ENCODE measurements at regions not wholly inside any gene's neighbourhood (a gene's known extent, or its start where the extent isn't known, plus 50 kb on each side); places are given as distances from the start of the nearest gene placed in this dataset.

DNA sequence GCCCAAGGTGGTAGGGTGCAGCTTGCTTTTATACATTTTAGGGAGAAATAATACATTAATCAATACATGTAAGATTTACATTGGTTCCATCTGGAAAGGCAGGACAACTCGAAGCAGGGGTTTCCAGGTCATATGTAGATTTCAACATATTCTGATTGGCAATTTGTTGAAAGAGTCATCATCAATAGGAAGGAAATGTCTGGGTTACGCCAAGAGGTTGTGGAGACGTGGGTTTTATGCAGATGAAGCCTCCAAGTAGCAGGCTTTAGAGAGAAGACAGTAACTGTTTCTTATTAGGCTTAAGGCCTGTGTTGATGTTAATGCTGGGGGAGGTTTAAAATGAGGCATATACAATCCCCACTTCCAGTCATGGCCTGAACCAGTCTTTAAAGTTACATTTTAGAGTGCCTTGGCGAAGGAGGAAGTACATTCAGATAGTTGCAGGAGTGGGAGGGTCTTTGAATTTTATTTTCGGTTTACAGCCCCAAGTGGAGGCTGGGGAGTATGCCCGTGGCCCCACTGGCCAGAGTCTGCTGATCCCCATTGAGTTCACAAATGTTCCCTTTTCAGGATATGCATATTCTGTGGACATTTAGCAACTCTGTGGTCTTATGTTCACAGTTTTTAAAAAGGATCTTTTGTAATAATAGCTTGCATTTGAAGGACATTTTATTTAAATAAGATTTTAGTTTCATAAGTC is 166.0 kb upstream of the GDF10 start:
- Histone ChIP-seq H3K79me2 (ENCODE audit: control insufficient read depth, insufficient read depth, low read length, poor library complexity) (no peaks in the 10 kb centered on the region), H2AFZ (ENCODE audit: insufficient read depth, low read length, poor library complexity) (no peak overlapping the region), H2BK120ac (ENCODE audit: insufficient read depth, low read length, poor library complexity) (no peak overlapping the region), H3K36me3 (ENCODE audit: control insufficient read depth in 1 of 2, insufficient read depth in 2 of 2, low read length in 2 of 2) (no peaks in the 10 kb centered on the region), H2BK5ac (ENCODE audit: low read depth, low read length, poor library complexity) (no peak overlapping the region), H2BK12ac (ENCODE audit: low read length) (no peak overlapping the region), H4K8ac (ENCODE audit: low read depth, low read length) (no peak overlapping the region), H4K12ac (ENCODE audit: low read depth, low read length) (no peak overlapping the region), H2AK5ac (ENCODE audit: low read length) (no peak overlapping the region), H3K27ac (ENCODE audit: low read depth, low read length) (no peak overlapping the region), H3K79me1 (ENCODE audit: low read length) (no peaks in the 10 kb centered on the region), H3K9me3 (ENCODE audit: insufficient read depth, low read depth, low read length) (no peaks in the 10 kb centered on the region), H3K4me3 (ENCODE audit: low read depth, low read length) (no peak overlapping the region), H3K18ac (ENCODE audit: low read length) (no peak overlapping the region), H3K4ac (ENCODE audit: low read depth, low read length) (no peak overlapping the region), H4K91ac (ENCODE audit: low read depth, low read length) (no peak overlapping the region), H3K9ac (ENCODE audit: low read length) (no peak overlapping the region), H3K4me2 (ENCODE audit: low read length) (no peak overlapping the region), H3K27me3 (ENCODE audit: insufficient read depth, low read length) (no peaks in the 10 kb centered on the region), H3K4me1 (ENCODE audit: control insufficient read depth in 1 of 2, insufficient read depth in 2 of 2, low read length in 2 of 2) (no peaks in the 10 kb centered on the region), H3K23ac (ENCODE audit: low read length) (no peak overlapping the region), H3K14ac (ENCODE audit: low read length) (no peak overlapping the region)
- no CpG with 5 or more reads among the region's 6 CpGs for WGBS (ENCODE audit: extremely low coverage, insufficient coverage, insufficient read length)
- no peak for DNase-seq

DNA sequence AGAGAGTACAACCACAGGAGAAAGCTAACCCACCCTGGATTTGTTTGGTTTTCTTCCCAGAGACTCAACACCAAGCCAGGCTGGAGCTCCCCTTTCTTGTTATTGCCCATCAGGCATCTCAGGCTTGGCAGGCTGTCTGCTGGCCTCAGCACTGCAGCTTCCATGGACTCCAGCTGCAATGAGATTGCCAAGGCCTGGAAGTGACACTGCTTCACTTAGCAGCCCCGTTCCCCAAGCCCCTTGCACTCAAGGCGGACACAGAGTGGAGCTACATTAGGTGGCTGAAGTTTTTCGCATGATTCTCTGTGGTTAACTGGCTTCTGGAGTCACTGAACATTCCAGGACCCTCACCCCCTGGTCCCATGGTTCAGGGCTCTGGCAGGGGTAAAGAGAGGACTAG is 163.1 kb upstream of the GDF10 start:
- no peak overlapping the region for H4K91ac ChIP-seq (ENCODE audit: low read depth, low read length)
- no peak for DNase-seq
- H3K9me3 ChIP-seq (ENCODE audit: insufficient read depth, low read depth, low read length), result no peaks in the 10 kb centered on the region
- H3K4ac ChIP-seq (ENCODE audit: low read depth, low read length), result no peak overlapping the region
- H4K12ac ChIP-seq (ENCODE audit: low read depth, low read length), result no peak overlapping the region
- no peak overlapping the region for H2AK5ac ChIP-seq (ENCODE audit: low read length)
- H3K4me2 ChIP-seq (ENCODE audit: low read length), result no peak overlapping the region
- no peak overlapping the region for H3K14ac ChIP-seq (ENCODE audit: low read length)
- no peak overlapping the region for H3K9ac ChIP-seq (ENCODE audit: low read length)
- H2BK12ac ChIP-seq (ENCODE audit: low read length), result no peak overlapping the region
- no peaks in the 10 kb centered on the region for H3K4me1 ChIP-seq (ENCODE audit: control insufficient read depth in 1 of 2, insufficient read depth in 2 of 2, low read length in 2 of 2)
- H3K18ac ChIP-seq (ENCODE audit: low read length), result no peak overlapping the region
- no peak overlapping the region for H2AFZ ChIP-seq (ENCODE audit: insufficient read depth, low read length, poor library complexity)
- H3K23ac ChIP-seq (ENCODE audit: low read length), result no peak overlapping the region
- H3K4me3 ChIP-seq (ENCODE audit: low read depth, low read length), result no peak overlapping the region
- no CpG with 5 or more reads among the region's 3 CpGs for WGBS (ENCODE audit: extremely low coverage, insufficient coverage, insufficient read length)
- no peak overlapping the region for H3K27ac ChIP-seq (ENCODE audit: low read depth, low read length)
- no peaks in the 10 kb centered on the region for H3K79me1 ChIP-seq (ENCODE audit: low read length)
- H3K27me3 ChIP-seq (ENCODE audit: insufficient read depth, low read length), result no peaks in the 10 kb centered on the region
- H3K36me3 ChIP-seq (ENCODE audit: control insufficient read depth in 1 of 2, insufficient read depth in 2 of 2, low read length in 2 of 2), result no peaks in the 10 kb centered on the region
- H2BK5ac ChIP-seq (ENCODE audit: low read depth, low read length, poor library complexity), result no peak overlapping the region
- no peak overlapping the region for H4K8ac ChIP-seq (ENCODE audit: low read depth, low read length)
- H3K79me2 ChIP-seq (ENCODE audit: control insufficient read depth, insufficient read depth, low read length, poor library complexity), result no peaks in the 10 kb centered on the region
- no peak overlapping the region for H2BK120ac ChIP-seq (ENCODE audit: insufficient read depth, low read length, poor library complexity)

DNA sequence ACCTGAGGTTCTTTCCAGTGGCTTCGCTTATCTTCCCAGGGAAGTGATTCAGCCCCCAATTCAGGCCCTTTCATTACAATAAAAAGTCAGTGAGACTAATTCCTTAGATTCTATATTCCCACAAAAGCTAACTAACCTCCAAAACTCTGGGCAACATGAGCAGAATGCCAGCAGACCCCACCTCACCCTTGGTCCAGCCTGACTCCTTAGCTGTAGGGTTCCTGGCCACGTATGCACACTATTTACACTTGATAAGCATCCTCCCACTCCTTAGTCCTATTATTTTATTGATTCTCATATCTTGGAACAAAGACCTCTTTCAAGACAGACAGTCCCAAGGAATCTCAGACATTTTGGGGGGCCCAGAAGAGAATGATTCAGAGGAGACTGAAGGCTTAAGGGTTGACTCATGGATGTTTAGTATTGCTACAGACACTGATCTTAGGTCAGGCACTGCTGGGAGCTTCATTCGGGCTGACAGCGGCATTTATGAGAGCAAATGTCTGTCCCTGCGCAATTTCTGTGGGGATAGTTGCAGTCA is 162.6 kb upstream of the GDF10 start:
- H3K4me3 ChIP-seq (ENCODE audit: low read depth, low read length), result no peak overlapping the region

DNA sequence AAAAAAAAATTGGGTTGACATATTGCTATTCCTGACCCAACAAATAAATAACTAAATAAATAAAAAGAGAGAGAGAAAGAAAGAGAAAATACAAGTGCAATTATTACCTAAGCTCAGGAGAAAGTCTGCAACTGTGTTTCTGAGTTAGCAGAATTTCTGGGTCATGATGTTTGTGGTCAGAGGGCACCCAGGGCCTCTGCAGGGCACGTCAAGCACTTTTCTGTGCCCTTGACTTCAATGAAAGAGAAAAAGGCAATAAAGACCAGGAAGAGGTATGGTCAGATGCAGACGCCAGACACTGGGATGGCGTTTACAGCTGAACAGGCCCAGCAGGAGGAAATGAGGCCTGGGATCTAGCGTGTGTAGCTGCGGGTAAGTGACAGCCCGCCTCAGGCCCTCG is 160.9 kb upstream of the GDF10 start:
- no peaks in the 10 kb centered on the region for H3K27me3 ChIP-seq (ENCODE audit: insufficient read depth, low read length)
- H3K4me2 ChIP-seq (ENCODE audit: low read length), result no peak overlapping the region
- H3K79me1 ChIP-seq (ENCODE audit: low read length), result no peaks in the 10 kb centered on the region
- no peak overlapping the region for H2BK5ac ChIP-seq (ENCODE audit: low read depth, low read length, poor library complexity)
- H3K27ac ChIP-seq (ENCODE audit: low read depth, low read length), result no peak overlapping the region
- no peaks in the 10 kb centered on the region for H3K9me3 ChIP-seq (ENCODE audit: insufficient read depth, low read depth, low read length)
- H2AFZ ChIP-seq (ENCODE audit: insufficient read depth, low read length, poor library complexity), result no peak overlapping the region
- no peak overlapping the region for H3K14ac ChIP-seq (ENCODE audit: low read length)
- H3K23ac ChIP-seq (ENCODE audit: low read length), result no peak overlapping the region
- H4K8ac ChIP-seq (ENCODE audit: low read depth, low read length), result no peak overlapping the region
- DNase-seq, result no peak
- no peak overlapping the region for H2AK5ac ChIP-seq (ENCODE audit: low read length)
- no peak overlapping the region for H3K4me3 ChIP-seq (ENCODE audit: low read depth, low read length)
- no peak overlapping the region for H4K12ac ChIP-seq (ENCODE audit: low read depth, low read length)
- peaks cover 0 to 4% of the 10 kb centered on the region in 2 experiments for H3K4me1 ChIP-seq (ENCODE audit: control insufficient read depth in 1 of 2, insufficient read depth in 2 of 2, low read length in 2 of 2)
- H4K91ac ChIP-seq (ENCODE audit: low read depth, low read length), result no peak overlapping the region
- WGBS (ENCODE audit: extremely low coverage, insufficient coverage, insufficient read length), result no CpG with 5 or more reads among the region's 7 CpGs
- H3K18ac ChIP-seq (ENCODE audit: low read length), result no peak overlapping the region
- H3K36me3 ChIP-seq (ENCODE audit: control insufficient read depth in 1 of 2, insufficient read depth in 2 of 2, low read length in 2 of 2), result no peaks in the 10 kb centered on the region
- no peak overlapping the region for H2BK120ac ChIP-seq (ENCODE audit: insufficient read depth, low read length, poor library complexity)
- H2BK12ac ChIP-seq (ENCODE audit: low read length), result no peak overlapping the region
- no peak overlapping the region for H3K9ac ChIP-seq (ENCODE audit: low read length)
- no peak overlapping the region for H3K4ac ChIP-seq (ENCODE audit: low read depth, low read length)
- H3K79me2 ChIP-seq (ENCODE audit: control insufficient read depth, insufficient read depth, low read length, poor library complexity), result no peaks in the 10 kb centered on the region

More for the DNA sequence above, 162.6 kb upstream of the GDF10 start:
- Histone ChIP-seq H3K36me3 (ENCODE audit: control insufficient read depth in 1 of 2, insufficient read depth in 2 of 2, low read length in 2 of 2) (no peaks in the 10 kb centered on the region), H2BK5ac (ENCODE audit: low read depth, low read length, poor library complexity) (no peak overlapping the region), H3K18ac (ENCODE audit: low read length) (no peak overlapping the region), H3K23ac (ENCODE audit: low read length) (no peak overlapping the region), H2AK5ac (ENCODE audit: low read length) (no peak overlapping the region), H3K4me2 (ENCODE audit: low read length) (no peak overlapping the region), H4K8ac (ENCODE audit: low read depth, low read length) (no peak overlapping the region), H3K79me2 (ENCODE audit: control insufficient read depth, insufficient read depth, low read length, poor library complexity) (no peaks in the 10 kb centered on the region), H3K4ac (ENCODE audit: low read depth, low read length) (no peak overlapping the region), H2BK120ac (ENCODE audit: insufficient read depth, low read length, poor library complexity) (no peak overlapping the region), H2BK12ac (ENCODE audit: low read length) (no peak overlapping the region), H3K27ac (ENCODE audit: low read depth, low read length) (no peak overlapping the region), H3K79me1 (ENCODE audit: low read length) (no peaks in the 10 kb centered on the region), H2AFZ (ENCODE audit: insufficient read depth, low read length, poor library complexity) (no peak overlapping the region), H3K4me1 (ENCODE audit: control insufficient read depth in 1 of 2, insufficient read depth in 2 of 2, low read length in 2 of 2) (no peaks in the 10 kb centered on the region), H4K91ac (ENCODE audit: low read depth, low read length) (no peak overlapping the region), H3K27me3 (ENCODE audit: insufficient read depth, low read length) (no peaks in the 10 kb centered on the region), H3K14ac (ENCODE audit: low read length) (no peak overlapping the region), H4K12ac (ENCODE audit: low read depth, low read length) (no peak overlapping the region), H3K9me3 (ENCODE audit: insufficient read depth, low read depth, low read length) (no peaks in the 10 kb centered on the region), H3K9ac (ENCODE audit: low read length) (no peak overlapping the region)
- WGBS (ENCODE audit: extremely low coverage, insufficient coverage, insufficient read length), result no CpG with 5 or more reads among the region's 5 CpGs
- no peak for DNase-seq
